Calu3 (cell line): ENCODE measurements at regions not wholly inside any gene's neighbourhood (a gene's known extent, or its start where the extent isn't known, plus 50 kb on each side); places are given as distances from the start of the nearest gene placed in this dataset.

Experiments used
- BruUV-seq: library from RNA; stranded (reverse); fragments of 400-500 nt; replicated peaks from 2 replicates; lab custom pipeline; 2021; lab: Mats Ljungman, UMichigan
- CTCF ChIA-PET: fragments of 300-600 bp; sonication (Branson Sonifier 250); formaldehyde crosslinking; loops from one replicate; lab custom pipeline; 2022; ENCODE audit warnings: antibody characterized with exemption; lab: Charles Lee
- DNase-seq: peaks from one replicate; pipeline ENCODE4 v3.0.0; 2022
- H3K27ac Mint-ChIP-seq: one replicate; pipeline ENCODE4 v1.8.0; 2022; ENCODE audit warnings: mixed read lengths; ENCODE audit not compliant: unreplicated experiment
- H3K27me3 Mint-ChIP-seq: one replicate; pipeline ENCODE4 v1.8.0; 2022; ENCODE audit warnings: mixed read lengths; ENCODE audit not compliant: unreplicated experiment
- H3K36me3 Mint-ChIP-seq: one replicate; pipeline ENCODE4 v1.8.0; 2022; ENCODE audit warnings: mild to moderate bottlenecking, moderate library complexity, mixed read lengths; ENCODE audit not compliant: insufficient read depth, unreplicated experiment
- H3K4me1 Mint-ChIP-seq: one replicate; pipeline ENCODE4 v1.8.0; 2022; ENCODE audit warnings: mild to moderate bottlenecking, low read depth, mixed read lengths; ENCODE audit not compliant: unreplicated experiment
- H3K4me3 Mint-ChIP-seq: one replicate; pipeline ENCODE4 v1.8.0; 2022; ENCODE audit warnings: mild to moderate bottlenecking, low read depth, moderate library complexity, mixed read lengths; ENCODE audit not compliant: unreplicated experiment
- H3K9me3 Mint-ChIP-seq: one replicate; pipeline ENCODE4 v1.8.0; 2022; ENCODE audit warnings: low read depth, mixed read lengths; ENCODE audit not compliant: unreplicated experiment
- CTCF ChIP-seq: fragments of 200-600 bp; IDR thresholded peaks from one replicate; pipeline ENCODE4 v1.8.0; 2022; ENCODE audit warnings: antibody characterized with exemption; ENCODE audit not compliant: unreplicated experiment
- intact Hi-C: fragments of 100-400 bp; cut with micrococcal nuclease; formaldehyde crosslinking; loops from one replicate; pipeline ENCODE4 v1.10.0; 2022; ENCODE audit not compliant: unreplicated experiment

- no TSS peak for BruUV-seq
- CTCF ChIA-PET, result interaction anchor here (0.8 to 1.8 kb wide), 2 partner anchors 10 to 38 kb away, joined by 3 to 8 read pairs; no protein-coding TSS in a partner anchor
- Mint-ChIP-seq H3K4me3 (no peak overlapping the region), H3K9me3 (peaks cover 4% of the 10 kb centered on the region), H3K27me3 (no peaks in the 10 kb centered on the region), H3K36me3 (peaks cover 9% of the 10 kb centered on the region), H3K4me1 (peaks cover 53% of the 10 kb centered on the region), H3K27ac (no peak overlapping the region)
- no peak for DNase-seq
- intact Hi-C loops, result no loop called here
- TF ChIP-seq CTCF, result no peak
Measured at GRCh38 chr7:16357474-16357873, 63.9 kb downstream of the CRPPA start.

DNA sequence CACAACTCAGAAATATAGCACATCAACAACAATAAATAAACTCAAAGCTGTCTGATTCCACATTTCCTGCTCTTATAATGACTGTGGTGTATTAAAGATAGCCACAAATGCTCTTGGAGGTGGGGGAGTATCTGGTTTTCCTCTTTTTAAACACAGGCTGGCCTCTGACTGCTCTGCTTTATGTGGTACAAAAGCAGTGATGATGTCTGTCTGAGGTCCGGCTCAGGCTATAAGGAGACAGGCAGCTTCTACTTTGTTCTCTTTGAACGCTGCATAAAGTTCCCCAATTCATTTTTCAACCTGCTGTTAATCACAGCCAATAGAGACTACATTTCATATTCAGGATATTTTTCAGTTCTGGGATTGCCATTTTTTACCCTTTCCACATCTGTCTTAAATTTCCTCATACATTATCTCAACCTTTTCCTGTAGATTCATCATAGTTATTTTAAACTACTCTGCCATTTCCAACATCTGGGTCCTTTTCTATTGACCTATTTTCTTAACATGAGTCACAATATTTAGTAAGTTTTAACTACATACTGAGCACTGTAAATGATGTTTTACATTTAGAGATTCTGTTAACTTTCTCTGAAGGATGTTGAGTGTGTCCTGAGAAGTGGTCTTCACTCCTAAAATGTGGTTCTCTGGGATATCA lies 64.9 kb downstream of the CRPPA start:
- no peak for TF ChIP-seq CTCF
- CTCF ChIA-PET, result no interaction called here
- Mint-ChIP-seq H3K9me3 (peaks cover 4% of the 10 kb centered on the region), H3K36me3 (peaks cover 9% of the 10 kb centered on the region), H3K27ac (no peak overlapping the region), H3K4me1 (peaks cover 48% of the 10 kb centered on the region), H3K27me3 (no peaks in the 10 kb centered on the region), H3K4me3 (no peak overlapping the region)
- DNase-seq, result no peak
- no TSS peak for BruUV-seq
- intact Hi-C loops, result no loop called here

DNA sequence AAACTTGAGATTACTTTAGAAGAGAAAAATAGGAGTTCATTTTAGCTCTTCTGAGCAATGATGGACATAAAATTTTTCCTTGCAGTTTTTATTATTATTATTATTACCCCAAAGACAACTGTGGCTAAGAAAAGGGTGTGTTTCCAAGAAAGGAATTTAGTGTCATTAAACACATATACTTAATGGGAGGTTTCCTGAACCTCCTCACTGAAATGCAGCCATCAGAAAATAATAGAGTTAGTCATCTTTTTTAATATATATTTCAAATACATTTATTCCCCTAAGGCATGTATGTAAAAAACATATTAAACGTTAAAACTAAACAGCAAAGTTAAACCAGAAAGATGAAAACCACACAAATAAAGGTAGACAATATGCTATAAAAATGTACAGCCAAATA lies 66.8 kb downstream of the CRPPA start:
- no peak for TF ChIP-seq CTCF
- BruUV-seq, result no TSS peak
- no peak overlapping the region for H3K4me3 Mint-ChIP-seq
- no peaks in the 10 kb centered on the region for H3K27me3 Mint-ChIP-seq
- H3K27ac Mint-ChIP-seq, result no peak overlapping the region
- no peak for DNase-seq
- H3K36me3 Mint-ChIP-seq, result peaks cover 9% of the 10 kb centered on the region
- peaks cover 7% of the 10 kb centered on the region for H3K9me3 Mint-ChIP-seq
- CTCF ChIA-PET, result no interaction called here
- peaks cover 52% of the 10 kb centered on the region for H3K4me1 Mint-ChIP-seq
- intact Hi-C loops, result no loop called here

DNA sequence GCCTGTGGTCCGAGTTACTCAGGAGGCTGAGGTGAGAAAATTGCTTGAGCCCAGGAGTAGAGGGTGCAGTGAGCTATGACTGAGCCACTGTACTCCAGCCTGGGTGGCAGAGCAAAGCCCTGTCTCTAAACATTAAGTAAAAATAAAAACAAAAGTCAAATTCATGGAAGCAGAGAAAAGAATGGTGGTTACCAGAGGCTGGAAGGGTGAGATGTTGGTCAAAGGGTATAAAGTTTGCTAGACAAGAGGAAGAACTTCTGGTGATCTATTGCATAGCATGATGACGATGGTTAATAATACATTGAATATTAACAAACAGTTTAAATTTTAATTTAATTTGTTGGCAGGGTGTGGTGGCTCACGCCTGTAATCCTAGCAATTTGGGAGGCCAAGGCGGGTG lies 68.1 kb downstream of the CRPPA start:
- Mint-ChIP-seq H3K27ac (peak overlapping the region; percentile 65), H3K4me3 (peak overlapping the region; percentile 1), H3K36me3 (peaks cover 9% of the 10 kb centered on the region), H3K4me1 (peaks cover 64% of the 10 kb centered on the region), H3K27me3 (no peaks in the 10 kb centered on the region), H3K9me3 (peaks cover 12% of the 10 kb centered on the region)
- TF ChIP-seq CTCF, result no peak
- CTCF ChIA-PET, result no interaction called here
- peak; percentile 50 for DNase-seq
- intact Hi-C loops, result no loop called here
- BruUV-seq, result no TSS peak
